SU-DHL-6 (cell line): ENCODE measurements at regions not wholly inside any gene's neighbourhood (a gene's known extent, or its start where the extent isn't known, plus 50 kb on each side); places are given as distances from the start of the nearest gene placed in this dataset.

Source experiments
- CTCF ChIP-seq: fragments of 200-600 bp; sonication (generic); IDR thresholded peaks from one replicate; pipeline ENCODE4 v1.5.1; 2017; ENCODE audit warnings: antibody characterized with exemption, mild to moderate bottlenecking, low read length, moderate library complexity; ENCODE audit not compliant: insufficient read depth, poor library complexity, severe bottlenecking
- EZH2phosphoT487 ChIP-seq: fragments of 200-600 bp; sonication (generic), shearing (Covaris generic); conservative IDR thresholded peaks from 2 replicates; pipeline ENCODE4 v1.6.1; 2018; ENCODE audit warnings: mild to moderate bottlenecking, antibody characterized with exemption, low read length, moderate library complexity, mixed read lengths

GRCh38 chr5:174511714-174512253 is 212.6 kb upstream of the MSX2 start:
- TF ChIP-seq CTCF = no peak
- TF ChIP-seq EZH2phosphoT487 = no peak
